Spleen (tissue), 7 donors: ENCODE measurements at regions not wholly inside any gene's neighbourhood (a gene's known extent, or its start where the extent isn't known, plus 50 kb on each side); places are given as distances from the start of the nearest gene placed in this dataset.

Experiments used
- CTCF ChIP-seq, 11 experiments: fragments of 200-600 bp in 7 of 11; fragments of 450-650 bp in 4 of 11; sonication (generic) in 4 of 11; IDR thresholded peaks in 8 of 11; conservative IDR thresholded peaks in 3 of 11; 1 replicate in 7 of 11; 2 replicates in 4 of 11; pipeline versions ENCODE4 v1.4.0 to v1.8.0; 2016 to 2021; ENCODE audit warnings: antibody characterized with exemption in 11 of 11, inconsistent platforms in 4 of 11, mild to moderate bottlenecking in 1 of 11
- POLR2A ChIP-seq, 3 donors: fragments of 450-650 bp; IDR thresholded peaks; one replicate each; pipeline ENCODE4 v1.5.1; 2017; ENCODE audit warnings: antibody characterized with exemption in 3 of 3, mild to moderate bottlenecking in 1 of 3
- POLR2AphosphoS5 ChIP-seq, 3 donors: sonication (generic); formaldehyde crosslinking; IDR thresholded peaks; one replicate each; pipeline ENCODE4 v1.5.1; 2017; ENCODE audit warnings: antibody characterized with exemption in 3 of 3
- donor health status: DM: no; HTN: no; CAD: no; lungs with moderate emphysema.
- donor health status: DM: no; HTN: no; CAD: no.
- donor health status: DM: no; HTN: no; CAD: no.

DNA sequence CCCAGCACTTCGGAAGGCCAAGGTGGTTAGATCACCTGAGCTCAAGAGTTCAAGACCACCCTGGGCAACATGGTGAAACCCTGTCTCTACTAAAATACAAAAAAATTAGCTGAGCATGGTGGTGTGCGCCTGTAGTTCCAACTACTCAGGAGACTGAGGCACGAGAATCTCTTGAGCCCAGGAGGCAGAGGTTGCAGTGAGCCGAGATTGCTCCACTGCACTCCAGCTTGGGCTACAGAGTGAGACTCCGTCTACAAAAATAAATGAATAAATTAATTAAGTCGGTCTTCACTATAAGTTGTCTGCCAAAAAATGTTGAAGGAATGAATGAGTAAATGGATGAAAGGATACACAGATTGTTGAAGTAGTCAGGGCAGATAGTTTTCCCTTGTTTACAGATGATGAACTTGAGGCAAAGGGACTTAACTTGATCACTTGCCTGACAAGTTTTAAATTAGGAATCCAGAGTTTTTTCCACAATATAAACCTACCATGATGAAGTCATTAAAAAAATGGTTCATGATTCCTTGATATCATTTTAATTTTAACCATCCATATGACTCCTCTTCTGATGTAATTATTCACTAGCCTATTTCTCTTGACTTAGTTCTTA lies 130.8 kb downstream of the TLR5 start:
- TF ChIP-seq POLR2AphosphoS5 (IDR thresholded peaks at IDR 0.05), result no peak
- no peak for TF ChIP-seq POLR2A (IDR thresholded peaks at IDR 0.05)
- TF ChIP-seq CTCF (IDR thresholded peaks at IDR 0.05 in 8 of 11, conservative IDR thresholded peaks at IDR 0.05 in 3 of 11), result no peak
